Thyroid gland (tissue), 4 donors: ENCODE measurements at regions not wholly inside any gene's neighbourhood (a gene's known extent, or its start where the extent isn't known, plus 50 kb on each side); places are given as distances from the start of the nearest gene placed in this dataset.

Experiments used
- CTCF ChIP-seq, 6 experiments: fragments of 200-600 bp in 3 of 6; fragments of 450-650 bp in 3 of 6; sonication (generic) in 3 of 6; IDR thresholded peaks; one replicate each; pipeline ENCODE4 v1.5.1; 2016 to 2019; ENCODE audit warnings: antibody characterized with exemption in 6 of 6, mild to moderate bottlenecking in 2 of 6, inconsistent platforms in 1 of 6, moderate library complexity in 1 of 6
- POLR2A ChIP-seq, 2 donors: fragments of 450-650 bp; IDR thresholded peaks; one replicate each; pipeline ENCODE4 v1.6.1; 2017; ENCODE audit warnings: antibody characterized with exemption in 2 of 2, mild to moderate bottlenecking in 2 of 2, moderate library complexity in 1 of 2

- TF ChIP-seq CTCF (IDR thresholded peaks at IDR 0.05) = no peak
- no peak for TF ChIP-seq POLR2A (IDR thresholded peaks at IDR 0.05)
Measured at GRCh38 chr4:22070256-22070655, 121.7 kb upstream of the KCNIP4 start.
